Activated naive CD4-positive, alpha-beta T cell treated with anti-CD3 and anti-CD28 coated beads, Interleukin-2, amount 10 ng/mL, durations not matched to agents 7 days and 5 days (primary cell): ENCODE measurements at regions not wholly inside any gene's neighbourhood (a gene's known extent, or its start where the extent isn't known, plus 50 kb on each side); places are given as distances from the start of the nearest gene placed in this dataset.

Experiments used
- CTCF ChIA-PET: fragments of 350-600 bp; sonication (Branson Sonifier 250); formaldehyde crosslinking; loops from one replicate; lab custom pipeline; 2021; ENCODE audit warnings: antibody characterized with exemption; lab: Charles Lee
- DNase-seq: peaks from one replicate; pipeline ENCODE4 v3.0.0-alpha.2; 2020
- H3K27ac Mint-ChIP-seq: one replicate; pipeline ENCODE4 v1.8.0; 2021; ENCODE audit warnings: mild to moderate bottlenecking, moderate library complexity, mixed read lengths
- H3K27me3 Mint-ChIP-seq: one replicate; pipeline ENCODE4 v1.8.0; 2021; ENCODE audit warnings: mild to moderate bottlenecking, mixed read lengths
- H3K36me3 Mint-ChIP-seq: one replicate; pipeline ENCODE4 v1.8.0; 2021; ENCODE audit warnings: mixed read lengths
- H3K4me1 Mint-ChIP-seq: one replicate; pipeline ENCODE4 v1.8.0; 2021; ENCODE audit warnings: mixed read lengths
- H3K4me3 Mint-ChIP-seq: one replicate; pipeline ENCODE4 v1.8.0; 2021; ENCODE audit warnings: mild to moderate bottlenecking, moderate library complexity, mixed read lengths
- H3K9me3 Mint-ChIP-seq: one replicate; pipeline ENCODE4 v1.8.0; 2021; ENCODE audit warnings: mixed read lengths

DNA sequence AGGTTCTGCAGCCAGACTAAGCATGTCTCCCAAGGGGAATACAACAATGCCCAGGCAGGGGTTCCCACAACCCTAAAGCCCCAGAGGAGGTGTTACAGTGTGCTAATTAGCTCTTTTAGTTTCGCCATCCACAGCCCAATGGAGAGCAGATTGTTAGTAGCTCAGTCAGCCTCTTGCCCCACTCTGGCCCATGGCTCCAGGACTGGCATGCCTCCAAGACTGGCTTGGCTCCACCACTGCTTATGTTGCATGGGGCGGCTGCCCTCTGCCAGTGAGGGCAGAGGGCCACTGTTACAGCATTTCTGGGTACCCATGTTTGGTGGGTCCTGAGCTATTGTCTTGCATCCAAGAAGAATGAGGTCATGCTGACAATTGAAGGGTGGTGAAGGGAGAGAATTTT is 231.1 kb upstream of the MDFIC2 start:
- CTCF ChIA-PET, result interaction anchor here (1.7 kb wide), 1 partner anchor 9 kb away, joined by 3 read pairs; no protein-coding TSS in a partner anchor

GRCh38 chr3:70539908-70540307 is 227.5 kb upstream of the MDFIC2 start:
- DNase-seq, result no peak
- Mint-ChIP-seq H3K4me1 (no peaks in the 10 kb centered on the region), H3K27ac (no peak overlapping the region), H3K4me3 (no peak overlapping the region), H3K9me3 (no peaks in the 10 kb centered on the region), H3K36me3 (no peaks in the 10 kb centered on the region), H3K27me3 (peaks cover 21% of the 10 kb centered on the region)
- CTCF ChIA-PET, result interaction anchor here (0.6 to 1.0 kb wide), 3 partner anchors 11 to 35 kb away, joined by 3 to 4 read pairs (median 3); no protein-coding TSS in a partner anchor

More for the DNA sequence above, 231.1 kb upstream of the MDFIC2 start:
- no peak overlapping the region for H3K27ac Mint-ChIP-seq
- H3K4me1 Mint-ChIP-seq, result no peaks in the 10 kb centered on the region
- no peak for DNase-seq
- H3K9me3 Mint-ChIP-seq, result no peaks in the 10 kb centered on the region
- peaks cover 18% of the 10 kb centered on the region for H3K27me3 Mint-ChIP-seq
- H3K4me3 Mint-ChIP-seq, result no peak overlapping the region
- H3K36me3 Mint-ChIP-seq, result no peaks in the 10 kb centered on the region

GRCh38 chr3:70532806-70533205 is 220.4 kb upstream of the MDFIC2 start:
- H3K27ac Mint-ChIP-seq, result no peak overlapping the region
- H3K36me3 Mint-ChIP-seq, result no peaks in the 10 kb centered on the region
- no peaks in the 10 kb centered on the region for H3K4me1 Mint-ChIP-seq
- CTCF ChIA-PET, result interaction anchor here (0.7 to 1.3 kb wide), 2 partner anchors 54 to 99 kb away, joined by 3 read pairs; no protein-coding TSS in a partner anchor
- H3K27me3 Mint-ChIP-seq, result peaks cover 10% of the 10 kb centered on the region
- H3K4me3 Mint-ChIP-seq, result no peak overlapping the region
- no peaks in the 10 kb centered on the region for H3K9me3 Mint-ChIP-seq
- DNase-seq, result no peak

DNA sequence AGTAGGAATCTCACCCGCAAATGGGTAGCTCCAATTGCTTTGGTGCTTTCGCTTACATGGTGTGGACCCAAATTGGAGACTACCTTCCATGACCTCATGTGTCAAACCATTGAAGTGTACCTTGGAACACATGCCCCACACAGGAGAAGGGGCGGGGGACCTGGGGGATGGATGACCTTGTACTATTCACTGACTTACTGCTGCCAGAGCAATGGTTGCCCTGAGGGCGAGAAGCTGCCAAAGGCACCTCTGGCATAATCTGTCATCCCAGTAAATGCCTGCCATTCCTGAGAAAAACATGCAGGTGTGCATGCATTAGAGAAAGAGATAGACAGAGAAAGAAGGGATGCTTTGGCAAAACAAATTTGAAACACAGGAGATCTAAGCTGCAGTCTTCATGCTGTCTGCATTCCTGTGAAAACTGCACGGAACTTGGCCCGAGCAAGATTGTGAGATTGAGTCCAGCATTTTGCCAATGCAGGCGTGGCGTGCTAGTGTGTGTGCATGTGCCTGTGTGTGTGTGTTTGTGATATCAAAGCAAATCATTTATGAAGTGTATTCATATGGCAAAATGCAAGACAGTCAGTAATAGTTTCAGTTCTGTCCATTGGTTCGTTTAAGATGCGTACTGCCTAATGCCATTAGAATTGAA is 219.5 kb upstream of the MDFIC2 start:
- Mint-ChIP-seq H3K36me3 (no peaks in the 10 kb centered on the region), H3K27ac (no peak overlapping the region), H3K4me1 (no peaks in the 10 kb centered on the region), H3K4me3 (no peak overlapping the region), H3K27me3 (peaks cover 10% of the 10 kb centered on the region), H3K9me3 (no peaks in the 10 kb centered on the region)
- CTCF ChIA-PET, result interaction anchor here (0.6 to 0.9 kb wide), 2 partner anchors 456 to 1058 kb away, joined by 3 read pairs; no protein-coding TSS in a partner anchor
- no peak for DNase-seq

GRCh38 chr3:70531063-70531657 is 218.7 kb upstream of the MDFIC2 start:
- Mint-ChIP-seq H3K36me3 (no peaks in the 10 kb centered on the region), H3K27me3 (peaks cover 9% of the 10 kb centered on the region), H3K27ac (no peak overlapping the region), H3K4me3 (no peak overlapping the region), H3K4me1 (no peaks in the 10 kb centered on the region), H3K9me3 (no peaks in the 10 kb centered on the region)
- no peak for DNase-seq
- CTCF ChIA-PET, result interaction anchor here (0.9 kb wide), 1 partner anchor 1059 kb away, joined by 3 read pairs; no protein-coding TSS in a partner anchor

GRCh38 chr3:70530626-70531025 is 218.2 kb upstream of the MDFIC2 start:
- Mint-ChIP-seq H3K4me3 (no peak overlapping the region), H3K36me3 (no peaks in the 10 kb centered on the region), H3K27me3 (peaks cover 4% of the 10 kb centered on the region), H3K4me1 (no peaks in the 10 kb centered on the region), H3K27ac (no peak overlapping the region), H3K9me3 (no peaks in the 10 kb centered on the region)
- no peak for DNase-seq
- CTCF ChIA-PET, result no interaction called here

- CTCF ChIA-PET, result no interaction called here
- H3K4me3 Mint-ChIP-seq, result no peak overlapping the region
Measured at GRCh38 chr3:70527026-70527425, 214.6 kb upstream of the MDFIC2 start.

DNA sequence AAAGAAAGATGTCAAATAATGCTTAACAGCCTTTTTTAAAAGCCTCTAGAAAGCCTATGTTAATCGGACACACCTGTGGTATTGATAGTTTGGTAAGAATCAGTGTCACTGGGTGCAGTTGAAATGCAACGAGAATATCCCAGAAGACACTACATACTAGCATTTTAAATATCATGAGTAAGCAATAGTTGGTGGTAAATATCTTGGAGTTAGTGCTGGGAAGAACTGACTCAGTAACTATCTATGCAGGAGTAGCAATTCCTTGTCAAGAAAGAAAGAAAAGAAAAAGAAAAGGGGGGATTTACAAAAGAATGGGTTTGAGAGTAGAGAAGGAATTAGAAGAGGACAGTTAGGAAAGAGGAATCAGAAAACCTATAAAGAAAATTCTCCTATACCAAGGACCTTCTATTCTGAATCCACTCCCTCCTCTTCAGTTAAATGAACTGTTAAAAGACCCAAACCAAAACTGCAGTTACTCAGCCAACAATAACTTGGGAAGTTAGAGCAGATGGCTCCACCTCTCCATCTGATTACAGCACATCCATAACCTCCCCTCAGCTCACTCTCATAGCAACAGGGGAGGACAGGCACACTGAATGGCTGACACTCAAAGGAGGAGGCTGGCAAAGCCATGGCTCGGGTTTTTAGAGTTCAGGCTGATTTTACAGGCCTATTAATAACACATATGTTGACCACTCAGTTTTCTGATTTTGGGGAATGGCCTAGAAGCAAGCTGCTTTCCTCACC is 207.6 kb upstream of the MDFIC2 start:
- Mint-ChIP-seq H3K9me3 (no peaks in the 10 kb centered on the region), H3K4me3 (no peak overlapping the region), H3K27me3 (no peaks in the 10 kb centered on the region), H3K27ac (no peak overlapping the region), H3K4me1 (no peaks in the 10 kb centered on the region), H3K36me3 (no peaks in the 10 kb centered on the region)
- CTCF ChIA-PET, result no interaction called here
- DNase-seq, result no peak

More at GRCh38 chr3:70527026-70527425, 214.6 kb upstream of the MDFIC2 start:
- Mint-ChIP-seq H3K4me1 (no peaks in the 10 kb centered on the region), H3K36me3 (no peaks in the 10 kb centered on the region), H3K27ac (no peak overlapping the region), H3K9me3 (no peaks in the 10 kb centered on the region), H3K27me3 (peaks cover 3% of the 10 kb centered on the region)
- no peak for DNase-seq

DNA sequence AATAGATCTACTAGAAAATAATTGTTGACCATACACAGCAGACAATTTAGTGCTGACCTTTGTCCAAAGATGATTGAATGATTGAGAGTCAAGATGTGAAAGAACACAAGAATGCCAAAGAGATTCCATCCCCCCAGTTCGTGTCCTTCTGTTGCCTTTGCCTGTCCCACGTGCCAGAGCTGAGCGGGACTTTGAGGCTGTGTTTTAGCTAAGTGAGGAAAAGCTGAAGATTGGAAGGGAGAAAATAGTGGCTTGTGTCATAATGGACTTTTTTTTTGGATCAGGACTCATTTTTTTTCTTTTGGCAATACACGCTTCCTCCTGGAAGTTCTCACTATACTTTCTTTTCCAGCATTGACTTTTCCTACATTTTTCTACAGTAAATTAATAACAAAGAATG is 206.6 kb upstream of the MDFIC2 start:
- no peaks in the 10 kb centered on the region for H3K9me3 Mint-ChIP-seq
- no peaks in the 10 kb centered on the region for H3K4me1 Mint-ChIP-seq
- DNase-seq, result no peak
- no peaks in the 10 kb centered on the region for H3K27me3 Mint-ChIP-seq
- H3K36me3 Mint-ChIP-seq, result no peaks in the 10 kb centered on the region
- H3K27ac Mint-ChIP-seq, result no peak overlapping the region
- CTCF ChIA-PET, result no interaction called here
- no peak overlapping the region for H3K4me3 Mint-ChIP-seq

GRCh38 chr3:70518356-70518755 is 205.9 kb upstream of the MDFIC2 start:
- Mint-ChIP-seq H3K27me3 (no peaks in the 10 kb centered on the region), H3K4me1 (no peaks in the 10 kb centered on the region), H3K4me3 (no peak overlapping the region), H3K36me3 (no peaks in the 10 kb centered on the region), H3K27ac (no peak overlapping the region), H3K9me3 (no peaks in the 10 kb centered on the region)
- CTCF ChIA-PET, result no interaction called here
- DNase-seq, result no peak

DNA sequence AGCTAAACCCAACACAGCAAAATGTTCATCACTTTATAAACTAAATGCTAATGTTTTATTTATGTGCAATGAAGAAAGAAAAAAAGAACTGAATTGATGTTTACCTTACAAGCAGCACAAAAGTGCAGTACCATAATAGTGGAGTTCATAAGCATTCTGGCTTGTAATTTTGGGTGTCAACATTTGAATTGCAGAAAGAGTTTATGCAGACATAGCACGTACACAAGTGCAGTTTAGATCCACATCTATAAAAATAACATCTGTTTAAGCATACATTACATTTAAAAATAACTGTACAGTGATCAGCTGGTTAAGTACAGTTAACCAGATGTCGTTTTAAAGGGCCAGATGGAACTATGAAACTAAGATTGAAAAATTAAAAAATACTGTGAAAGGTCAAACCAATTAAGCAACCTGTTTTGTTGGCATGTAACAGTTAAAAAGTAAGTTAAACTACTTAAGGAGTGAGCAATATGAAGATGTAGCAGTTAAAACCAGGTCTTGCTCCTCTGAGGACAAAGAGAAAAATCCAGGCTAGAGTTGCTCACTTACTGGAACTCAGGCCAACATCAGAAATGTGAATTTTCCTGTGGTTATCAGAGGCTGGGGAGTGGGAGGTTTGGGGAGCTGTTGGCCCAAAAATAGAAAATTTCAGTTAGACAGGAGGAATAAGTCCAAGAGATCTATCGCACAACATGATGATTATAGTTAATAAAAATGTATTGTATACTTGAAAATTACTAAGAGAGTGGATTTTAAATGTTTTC is 204.9 kb upstream of the MDFIC2 start:
- Mint-ChIP-seq H3K36me3 (no peaks in the 10 kb centered on the region), H3K27ac (no peak overlapping the region), H3K4me1 (no peaks in the 10 kb centered on the region), H3K27me3 (no peaks in the 10 kb centered on the region), H3K4me3 (no peak overlapping the region), H3K9me3 (no peaks in the 10 kb centered on the region)
- DNase-seq, result no peak
- CTCF ChIA-PET, result no interaction called here

DNA sequence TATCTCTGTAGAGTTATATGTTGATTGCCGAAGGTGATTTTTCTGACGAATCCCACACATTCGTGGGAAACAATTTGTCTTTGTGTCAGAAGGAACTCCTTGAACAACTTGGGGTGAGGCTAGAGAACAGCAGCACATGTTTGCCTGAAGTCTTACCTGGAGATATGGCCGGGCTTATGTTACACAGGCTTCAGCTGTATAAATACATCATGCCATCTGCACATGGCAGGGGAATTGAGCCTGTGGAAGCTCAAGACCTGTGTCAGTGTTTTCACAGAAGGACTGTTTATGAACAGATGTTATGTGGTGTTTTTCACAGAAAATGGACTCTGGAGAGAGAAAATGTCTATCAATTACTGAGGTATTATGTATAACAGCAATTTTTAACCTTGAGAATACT is 203.6 kb upstream of the MDFIC2 start:
- no peaks in the 10 kb centered on the region for H3K4me1 Mint-ChIP-seq
- no peaks in the 10 kb centered on the region for H3K9me3 Mint-ChIP-seq
- H3K27ac Mint-ChIP-seq, result no peak overlapping the region
- CTCF ChIA-PET, result no interaction called here
- DNase-seq, result no peak
- H3K27me3 Mint-ChIP-seq, result no peaks in the 10 kb centered on the region
- H3K36me3 Mint-ChIP-seq, result no peaks in the 10 kb centered on the region
- no peak overlapping the region for H3K4me3 Mint-ChIP-seq

- CTCF ChIA-PET, result no interaction called here
- Mint-ChIP-seq H3K27ac (no peak overlapping the region), H3K36me3 (no peaks in the 10 kb centered on the region)
Measured at GRCh38 chr3:70507486-70507885, 195.0 kb upstream of the MDFIC2 start.

GRCh38 chr3:70506775-70507174 is 194.3 kb upstream of the MDFIC2 start:
- no peak overlapping the region for H3K27ac Mint-ChIP-seq
- no peak for DNase-seq
- no peaks in the 10 kb centered on the region for H3K27me3 Mint-ChIP-seq
- no peaks in the 10 kb centered on the region for H3K9me3 Mint-ChIP-seq
- H3K4me1 Mint-ChIP-seq, result no peaks in the 10 kb centered on the region
- H3K36me3 Mint-ChIP-seq, result no peaks in the 10 kb centered on the region
- CTCF ChIA-PET, result no interaction called here
- H3K4me3 Mint-ChIP-seq, result no peak overlapping the region

More at GRCh38 chr3:70507486-70507885, 195.0 kb upstream of the MDFIC2 start:
- H3K4me1 Mint-ChIP-seq, result no peaks in the 10 kb centered on the region
- no peaks in the 10 kb centered on the region for H3K27me3 Mint-ChIP-seq
- no peak for DNase-seq
- no peaks in the 10 kb centered on the region for H3K9me3 Mint-ChIP-seq
- H3K4me3 Mint-ChIP-seq, result no peak overlapping the region
